ENCODE measurements at regions not wholly inside any gene's neighbourhood (a gene's known extent, or its start where the extent isn't known, plus 50 kb on each side); places are given as distances from the start of the nearest gene placed in this dataset.

GRCh38 chr13:38624822-38625221 is 62.1 kb upstream of the FREM2 start:
- Histone ChIP-seq H3K4me1 (no peaks in the 10 kb centered on the region), H3K36me3 (no peaks in the 10 kb centered on the region), H3K9me3 (no peaks in the 10 kb centered on the region), H3K27ac (no peak overlapping the region), H3K4me3 (no peak overlapping the region), H3K27me3 (no peaks in the 10 kb centered on the region)
- 26 to 48% (median 27%) methylated on average over 10 of the region's 10 CpGs for WGBS, 5 donors
- TF ChIP-seq POLR2AphosphoS5 (IDR thresholded peaks at IDR 0.05) (no peak), EP300 (IDR thresholded peaks at IDR 0.05) (no peak), CTCF (IDR thresholded peaks at IDR 0.05) (no peak), POLR2A (IDR thresholded peaks at IDR 0.05) (no peak)
- DNase-seq: peak in 1 of 2 donors; percentile 10
- intact Hi-C loops (cut with DNase I; ENCODE audit: low total_unique reads): no loop called here

GRCh38 chr13:38628554-38628953 is 58.3 kb upstream of the FREM2 start:
- TF ChIP-seq POLR2A (IDR thresholded peaks at IDR 0.05) (no peak), CTCF (IDR thresholded peaks at IDR 0.05) (no peak), EP300 (IDR thresholded peaks at IDR 0.05) (no peak), POLR2AphosphoS5 (IDR thresholded peaks at IDR 0.05) (no peak)
- DNase-seq: no peak
- Histone ChIP-seq H3K27me3 (no peaks in the 10 kb centered on the region), H3K9me3 (no peaks in the 10 kb centered on the region), H3K4me3 (no peak overlapping the region), H3K36me3 (no peaks in the 10 kb centered on the region), H3K27ac (no peak overlapping the region), H3K4me1 (no peaks in the 10 kb centered on the region)
- 68 to 90% (median 82%) methylated on average over 1 of the region's 1 CpG for WGBS, 5 donors
- intact Hi-C loops (cut with DNase I; ENCODE audit: low total_unique reads): no loop called here

DNA sequence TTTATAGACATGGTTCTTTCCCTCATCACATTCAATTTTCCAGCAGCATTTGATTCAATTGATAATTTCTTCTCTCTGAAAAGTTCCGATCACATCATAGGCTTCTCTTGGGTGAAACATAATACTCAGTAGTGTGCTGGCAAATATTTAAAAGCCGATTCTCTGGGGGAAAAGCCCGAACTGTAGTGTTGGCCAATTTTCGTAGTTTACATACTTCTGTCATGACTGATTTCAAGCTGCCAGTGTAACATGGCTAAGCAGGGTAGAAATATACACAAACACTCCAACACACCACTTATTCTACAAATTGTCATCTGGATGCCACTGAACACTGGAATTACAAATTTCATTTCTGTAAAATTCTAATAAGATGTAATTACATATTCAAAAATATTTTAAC is 56.1 kb upstream of the FREM2 start:
- Histone ChIP-seq H3K36me3 (no peaks in the 10 kb centered on the region), H3K27ac (no peak overlapping the region), H3K4me3 (no peak overlapping the region), H3K9me3 (no peaks in the 10 kb centered on the region), H3K27me3 (no peaks in the 10 kb centered on the region), H3K4me1 (no peaks in the 10 kb centered on the region)
- intact Hi-C loops (cut with DNase I; ENCODE audit: low total_unique reads): no loop called here
- no peak for TF ChIP-seq EP300 (IDR thresholded peaks at IDR 0.05)
- TF ChIP-seq POLR2AphosphoS5 (IDR thresholded peaks at IDR 0.05): peak in 1 of 3 donors; percentile 17
- 33 to 53% (median 38%) methylated on average over 4 of the region's 4 CpGs for whole genome bisulfite sequencing, 5 donors
- DNase-seq: no peak

DNA sequence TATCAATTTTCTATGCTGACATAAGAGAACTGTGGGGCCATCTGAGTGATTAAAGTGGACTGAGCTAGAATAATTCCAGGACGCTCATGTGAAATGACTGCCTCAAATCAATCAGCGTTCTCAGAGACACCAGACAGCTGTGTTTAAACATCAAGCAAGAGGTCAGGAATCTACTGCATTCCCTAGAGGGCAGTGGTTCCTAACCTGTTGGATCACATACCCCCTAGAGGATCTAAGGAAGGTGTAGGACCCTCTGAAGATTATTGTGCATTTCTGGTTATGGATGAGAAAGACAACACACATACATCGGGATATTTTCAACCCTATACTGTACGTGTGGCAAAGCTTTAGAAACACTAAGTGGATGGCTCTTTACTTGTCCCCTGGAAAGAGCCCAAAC is 51.8 kb upstream of the FREM2 start:
- DNase-seq: no peak
- no peak overlapping the region for H3K4me3 ChIP-seq
- H3K9me3 ChIP-seq: no peaks in the 10 kb centered on the region
- WGBS, 5 donors: 71 to 81% (median 80%) methylated on average over 4 of the region's 4 CpGs
- intact Hi-C loops (cut with DNase I; ENCODE audit: low total_unique reads): no loop called here
- peaks cover 0 to 13% (median 7%) of the 10 kb centered on the region in 4 donors for H3K4me1 ChIP-seq
- no peak overlapping the region for H3K27ac ChIP-seq
- H3K27me3 ChIP-seq: no peaks in the 10 kb centered on the region
- H3K36me3 ChIP-seq: no peaks in the 10 kb centered on the region
- TF ChIP-seq EP300 (IDR thresholded peaks at IDR 0.05) (no peak), POLR2AphosphoS5 (IDR thresholded peaks at IDR 0.05) (no peak), CTCF (IDR thresholded peaks at IDR 0.05) (no peak), POLR2A (IDR thresholded peaks at IDR 0.05) (no peak)

DNA sequence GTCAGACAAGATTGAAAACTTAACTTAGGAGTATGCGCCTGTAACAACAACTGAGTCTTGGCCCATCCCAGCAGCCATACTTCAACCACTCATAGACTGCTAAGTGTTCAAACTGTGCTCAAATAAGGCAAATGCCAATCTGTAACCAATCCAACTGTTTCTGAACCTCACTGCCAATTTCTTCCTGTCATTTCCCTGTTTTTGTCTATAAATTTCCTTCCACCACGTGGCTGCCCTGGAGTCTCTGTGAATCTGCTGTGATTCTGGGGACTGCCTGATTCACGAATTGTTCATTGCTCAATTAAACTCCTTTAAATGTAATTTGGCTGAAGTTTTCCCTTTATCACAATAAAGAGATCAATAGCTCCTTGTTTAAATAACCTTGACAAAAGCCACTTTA is 50.8 kb upstream of the FREM2 start:
- TF ChIP-seq POLR2AphosphoS5 (IDR thresholded peaks at IDR 0.05) (no peak), CTCF (IDR thresholded peaks at IDR 0.05) (no peak), POLR2A (IDR thresholded peaks at IDR 0.05) (no peak), EP300 (IDR thresholded peaks at IDR 0.05) (no peak)
- no peak overlapping the region for H3K4me3 ChIP-seq
- H3K27me3 ChIP-seq: no peaks in the 10 kb centered on the region
- 42 to 50% (median 44%) methylated on average over 3 of the region's 3 CpGs for WGBS, 5 donors
- H3K4me1 ChIP-seq: peaks cover 0 to 13% (median 7%) of the 10 kb centered on the region in 4 donors
- H3K9me3 ChIP-seq: no peaks in the 10 kb centered on the region
- H3K36me3 ChIP-seq: no peaks in the 10 kb centered on the region
- intact Hi-C loops (cut with DNase I; ENCODE audit: low total_unique reads): no loop called here
- DNase-seq: no peak
- H3K27ac ChIP-seq: no peak overlapping the region
